Activated T-cell treated with anti-CD3 and anti-CD28 coated beads, Interleukin-2, amount 50 U/mL, for 48 hours (primary cell): ENCODE measurements at regions not wholly inside any gene's neighbourhood (a gene's known extent, or its start where the extent isn't known, plus 50 kb on each side); places are given as distances from the start of the nearest gene placed in this dataset.
"Not testable (repeated sequence)": the region's sequence is repeated elsewhere in the genome, so short reads cannot be mapped to it uniquely, and the experiment has no call there.

ENCODE experiments used
- DNase-seq, 2 experiments: peaks; one replicate each; pipeline ENCODE4 v3.0.0-alpha.2; 2020

DNA sequence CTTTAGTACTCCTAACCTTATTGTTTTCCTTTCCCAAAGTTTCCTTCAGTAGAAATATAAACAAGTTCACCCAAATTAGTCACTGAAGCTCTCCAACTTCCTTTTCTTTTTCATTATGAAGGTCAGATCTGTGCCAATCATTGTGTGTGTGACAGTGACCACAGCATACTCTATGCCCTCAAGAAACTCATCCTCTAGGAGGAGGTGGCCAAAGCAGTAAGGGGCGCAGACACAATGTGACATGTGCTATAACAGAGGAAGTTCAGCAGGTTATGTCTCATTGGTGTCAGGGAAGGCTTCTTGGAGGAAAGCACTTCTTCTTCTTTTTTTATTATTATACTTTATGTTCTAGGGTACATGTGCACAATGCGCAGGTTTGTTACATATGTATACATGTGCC lies 60.0 kb upstream of the PSME4 start:
- DNase-seq: no peak

DNA sequence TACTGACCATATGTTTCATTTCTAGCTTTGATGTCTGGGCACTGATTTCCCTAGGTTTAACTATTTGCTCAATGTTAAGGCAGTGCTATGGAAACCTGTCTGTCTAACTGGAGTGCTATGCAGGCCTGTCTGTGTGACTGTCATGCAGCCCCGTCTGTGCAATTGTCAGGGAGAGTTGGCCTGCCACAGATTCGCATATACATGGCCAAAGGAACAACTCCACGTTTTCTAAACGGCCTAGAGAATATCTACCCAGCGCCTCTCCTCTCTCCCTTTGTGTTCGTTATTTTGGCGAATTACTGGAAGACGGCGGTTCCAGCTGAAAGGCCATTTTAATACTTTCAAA lies 59.6 kb upstream of the PSME4 start:
- no peak for DNase-seq

DNA sequence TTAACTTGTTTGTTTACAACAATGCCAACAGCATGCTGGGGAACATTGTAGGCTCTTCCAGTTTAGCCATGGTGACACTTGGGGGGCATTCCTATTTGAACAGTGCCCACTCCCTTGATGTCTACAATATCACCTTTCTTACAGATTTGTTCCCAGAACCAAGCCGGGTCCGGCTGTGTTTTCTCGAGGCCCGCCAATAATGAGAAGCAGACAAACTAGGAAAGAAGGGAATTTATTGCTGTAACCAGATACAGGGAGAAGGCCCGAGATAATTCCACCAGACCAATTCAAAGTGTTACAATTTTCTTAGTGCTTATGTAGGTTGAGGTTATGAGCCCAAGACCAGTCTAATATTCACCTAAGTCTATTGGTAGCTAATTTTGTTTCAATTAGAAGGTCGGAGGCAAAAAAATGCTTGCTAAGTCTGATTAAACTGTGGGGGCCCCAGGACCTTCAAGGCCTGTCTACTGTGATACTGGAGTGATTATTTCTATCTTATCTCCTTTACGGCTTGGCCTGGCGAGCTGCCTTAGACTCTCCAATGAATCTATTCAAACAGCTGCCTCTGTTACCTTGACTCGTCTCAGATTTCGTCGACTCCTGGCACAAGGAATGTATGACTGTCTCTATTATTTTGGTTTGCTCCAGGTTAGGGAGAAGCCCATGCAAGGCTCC lies 59.1 kb upstream of the PSME4 start:
- DNase-seq: no peak

DNA sequence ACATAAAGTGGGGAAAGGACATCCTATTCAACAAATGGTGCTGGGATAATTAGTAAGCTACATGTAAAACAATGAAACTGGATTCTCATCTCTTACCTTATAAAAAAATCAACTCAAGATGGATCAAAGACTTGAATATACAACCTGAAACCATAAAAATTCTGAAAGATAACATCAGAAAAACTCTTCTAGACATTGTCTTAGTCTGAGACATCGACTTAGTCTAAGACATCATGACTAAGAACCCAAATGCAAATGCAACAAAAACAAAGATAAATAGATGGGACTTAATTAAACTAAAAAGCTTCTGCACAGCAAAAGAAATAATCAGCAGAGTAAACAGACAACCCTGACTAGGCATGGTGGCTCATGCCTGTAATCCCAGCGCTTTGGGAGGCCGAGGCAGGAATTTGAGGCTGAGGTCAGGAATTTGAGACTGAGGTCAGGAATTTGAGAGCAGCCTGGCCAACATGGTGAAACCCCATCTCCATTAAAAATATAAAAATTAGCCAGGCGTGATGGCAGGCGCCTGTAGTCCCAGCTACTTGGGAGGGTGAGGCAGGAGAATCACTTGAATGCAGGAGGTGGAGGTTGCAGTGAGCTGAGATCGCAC lies 54.8 kb upstream of the PSME4 start:
- not testable (repeated sequence) for DNase-seq

DNA sequence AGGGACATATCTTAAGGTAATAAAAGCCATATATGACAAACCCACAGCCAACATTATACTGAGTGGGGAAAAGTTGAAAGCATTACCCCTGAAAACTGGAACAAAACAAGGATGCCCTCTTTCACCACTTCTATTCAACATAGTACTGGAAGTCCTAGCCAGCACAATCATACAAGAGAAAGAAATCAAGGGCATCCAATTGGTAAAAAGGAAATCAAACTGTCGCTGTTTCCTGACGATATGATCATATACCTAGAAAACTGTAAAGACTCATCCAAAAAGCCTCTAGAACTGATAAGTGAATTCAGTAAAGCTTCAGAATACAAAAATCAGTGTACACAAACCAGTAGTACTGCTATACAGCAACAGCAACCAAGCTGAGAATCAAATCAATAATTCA lies 53.8 kb upstream of the PSME4 start:
- no peak for DNase-seq

DNA sequence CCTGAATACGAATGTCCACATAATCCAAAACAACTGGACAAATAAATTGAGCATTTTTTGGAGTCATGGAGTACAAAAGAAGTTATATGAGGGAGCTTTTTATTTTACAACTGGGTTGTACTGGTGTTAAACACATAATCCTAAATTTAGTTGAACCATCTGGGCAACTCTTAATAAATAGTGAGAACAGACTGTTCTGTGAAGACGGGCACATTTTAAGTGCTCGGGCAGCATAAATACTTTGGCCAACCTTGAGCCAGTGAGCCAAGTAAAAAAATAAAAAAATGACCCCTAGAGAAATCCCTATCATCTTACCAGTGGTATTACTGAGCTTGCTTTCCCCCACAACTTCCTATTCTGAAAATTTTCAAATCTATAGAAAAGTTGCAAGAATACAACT lies 50.9 kb upstream of the PSME4 start:
- DNase-seq: no peak

DNA sequence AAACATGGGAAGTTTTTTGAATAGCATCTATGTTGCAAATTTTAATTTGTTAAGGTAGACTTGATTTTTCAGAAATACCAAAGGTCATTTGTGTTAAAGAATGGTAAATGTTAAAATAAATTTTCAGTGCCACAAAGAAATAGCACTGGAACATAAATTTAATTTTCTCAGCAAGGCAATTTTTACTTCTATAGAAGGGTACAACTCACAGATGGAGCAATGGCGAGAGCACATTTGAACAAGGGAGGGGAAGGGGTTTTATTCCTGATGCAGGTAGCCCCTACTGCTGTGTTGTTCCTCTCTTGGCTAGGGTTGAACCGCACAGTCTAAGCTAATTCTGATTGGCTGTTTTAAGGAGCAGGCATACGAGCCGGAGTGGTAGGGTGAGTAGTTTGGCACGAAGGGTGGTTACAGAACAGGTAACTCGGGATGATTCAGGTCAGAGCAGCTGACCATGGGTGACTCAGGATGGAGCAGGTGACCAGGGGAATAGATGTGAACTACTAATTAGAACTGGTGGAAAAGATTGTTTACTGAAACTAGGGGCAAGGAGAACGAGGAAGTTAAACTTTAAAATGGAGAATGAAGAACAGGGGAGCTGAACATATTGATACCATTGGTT lies 50.1 kb upstream of the PSME4 start:
- DNase-seq: no peak
